HG02798 (cell line): ENCODE measurements at regions not wholly inside any gene's neighbourhood (a gene's known extent, or its start where the extent isn't known, plus 50 kb on each side); places are given as distances from the start of the nearest gene placed in this dataset.
"Not testable (repeated sequence)": the region's sequence is repeated elsewhere in the genome, so short reads cannot be mapped to it uniquely, and the experiment has no call there.

Source experiments
- ATAC-seq: cut with Tn5 transposase; IDR thresholded peaks from one replicate; pipeline ENCODE4 v1.9.1; 2021; ENCODE audit warnings: mild to moderate bottlenecking; ENCODE audit not compliant: unreplicated experiment, poor library complexity

DNA sequence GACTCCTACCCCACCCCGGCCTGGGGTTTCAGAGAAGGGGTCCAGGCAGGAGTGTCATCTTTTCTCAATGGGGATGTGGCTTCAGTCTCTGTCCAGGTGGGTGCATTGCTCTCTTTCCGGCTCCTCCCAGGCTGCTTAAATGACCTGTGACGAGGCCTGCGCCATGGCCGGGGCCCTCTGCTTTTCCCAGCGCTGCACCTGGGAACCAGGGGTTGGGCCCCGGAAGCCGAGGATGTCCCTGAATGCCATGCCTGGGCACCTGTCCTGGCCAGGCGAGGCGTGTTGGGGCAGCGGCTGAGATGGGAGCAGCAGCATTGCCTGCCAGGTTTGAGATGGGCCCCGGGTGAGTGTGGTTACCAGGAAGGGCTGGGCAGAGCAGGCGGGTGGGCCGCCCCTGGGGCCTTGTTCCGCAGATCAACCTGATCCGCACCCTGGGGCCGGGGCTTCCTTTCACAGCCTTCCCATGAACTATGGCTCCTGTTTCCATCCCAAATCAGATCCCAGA, 147.4 kb downstream of the SEC14L1 start:
- ATAC-seq: no peak

DNA sequence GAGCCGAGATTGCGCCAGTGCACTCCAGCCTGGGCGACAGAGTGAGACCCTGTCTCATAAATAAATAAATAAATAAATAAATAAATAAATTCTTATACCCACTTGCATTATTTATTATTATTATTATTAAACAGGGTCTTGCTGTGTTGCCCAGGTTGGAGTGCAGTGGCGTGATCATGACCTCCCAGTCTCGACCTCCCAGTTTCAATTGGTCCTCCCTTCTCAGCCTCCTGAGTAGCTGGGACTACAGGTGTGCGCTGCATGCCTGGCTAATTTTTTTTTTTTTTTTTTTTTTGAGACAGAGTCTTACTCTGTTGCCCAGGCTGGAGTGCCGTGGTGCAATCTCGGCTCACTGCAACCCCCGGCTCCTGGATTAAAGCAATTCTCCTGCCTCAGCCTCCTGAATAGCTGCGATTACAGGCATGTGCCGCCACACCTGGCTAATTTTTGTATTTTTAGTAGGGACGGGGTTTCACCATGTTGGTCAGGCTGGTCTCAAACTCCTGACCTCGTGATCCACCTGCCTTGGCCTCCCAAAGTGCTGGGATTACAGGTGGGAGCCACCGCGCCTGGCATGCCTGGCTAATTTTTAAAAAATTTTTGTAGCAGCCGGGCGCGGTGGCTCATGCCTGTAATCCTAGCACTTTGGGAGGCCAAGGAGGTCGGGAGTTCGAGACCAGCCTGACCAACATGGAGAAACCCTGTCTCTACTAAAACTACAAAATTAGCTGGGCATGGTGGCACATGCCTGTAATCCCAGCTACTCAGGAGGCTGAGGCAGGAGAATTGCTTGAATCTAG, 150.2 kb downstream of the SEC14L1 start:
- ATAC-seq: not testable (repeated sequence)

DNA sequence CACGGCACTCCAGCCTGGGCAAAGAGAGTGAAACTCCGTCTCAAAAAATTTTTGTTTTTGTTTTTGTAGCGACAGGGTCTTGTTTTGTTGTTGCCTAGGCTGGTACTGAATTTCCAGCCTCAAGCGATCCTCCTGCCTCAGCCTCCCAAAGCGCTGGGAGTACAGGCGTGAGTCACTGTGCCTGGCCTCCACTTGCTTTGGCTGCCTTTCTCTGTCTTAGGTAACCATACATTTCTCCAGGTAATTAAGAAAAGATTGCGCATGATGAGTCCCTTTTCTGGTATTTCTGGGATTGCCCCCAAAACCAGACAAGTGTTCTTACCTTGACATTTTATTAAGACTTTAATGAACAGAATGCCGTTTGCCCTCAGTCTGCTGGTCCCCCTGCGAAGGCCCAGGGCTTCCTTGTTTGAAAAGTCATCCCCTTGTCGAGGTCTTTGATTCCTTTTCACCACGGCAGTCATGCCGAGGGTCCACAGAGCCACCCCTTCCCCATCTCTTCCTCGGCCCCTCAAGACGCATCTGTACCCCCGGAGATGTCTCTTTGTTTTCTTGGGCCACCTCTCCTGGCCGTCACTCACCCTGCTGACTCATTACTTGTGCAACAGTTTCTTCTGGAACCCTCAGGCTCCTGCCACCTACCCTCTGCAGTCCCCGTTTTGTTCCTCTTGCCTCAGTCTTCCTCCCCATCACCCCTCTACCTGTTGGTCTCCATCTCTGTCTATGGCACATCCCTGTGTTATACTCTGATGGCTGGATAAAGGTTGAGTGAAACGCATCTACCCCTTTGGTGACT, 151.0 kb downstream of the SEC14L1 start:
- ATAC-seq: no peak

DNA sequence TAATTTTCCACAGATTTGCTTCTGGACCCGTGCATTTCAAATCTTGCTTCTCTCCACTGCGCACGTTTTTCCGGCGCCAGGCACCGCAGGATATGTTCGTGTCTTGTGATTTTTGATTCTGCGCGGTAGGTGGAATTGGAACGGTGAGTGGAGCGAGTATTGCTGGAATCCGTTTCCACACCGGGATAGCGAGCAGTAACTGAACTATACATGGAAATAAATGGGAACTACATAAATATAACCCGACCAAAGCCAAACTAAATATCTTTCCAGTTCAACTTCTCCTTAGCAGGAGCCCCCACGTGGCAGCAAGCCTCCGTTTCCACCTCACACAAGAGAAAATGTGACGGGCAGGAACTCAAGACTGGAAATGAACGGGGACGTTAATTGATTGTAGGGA, 154.0 kb downstream of the SEC14L1 start:
- ATAC-seq: no peak

DNA sequence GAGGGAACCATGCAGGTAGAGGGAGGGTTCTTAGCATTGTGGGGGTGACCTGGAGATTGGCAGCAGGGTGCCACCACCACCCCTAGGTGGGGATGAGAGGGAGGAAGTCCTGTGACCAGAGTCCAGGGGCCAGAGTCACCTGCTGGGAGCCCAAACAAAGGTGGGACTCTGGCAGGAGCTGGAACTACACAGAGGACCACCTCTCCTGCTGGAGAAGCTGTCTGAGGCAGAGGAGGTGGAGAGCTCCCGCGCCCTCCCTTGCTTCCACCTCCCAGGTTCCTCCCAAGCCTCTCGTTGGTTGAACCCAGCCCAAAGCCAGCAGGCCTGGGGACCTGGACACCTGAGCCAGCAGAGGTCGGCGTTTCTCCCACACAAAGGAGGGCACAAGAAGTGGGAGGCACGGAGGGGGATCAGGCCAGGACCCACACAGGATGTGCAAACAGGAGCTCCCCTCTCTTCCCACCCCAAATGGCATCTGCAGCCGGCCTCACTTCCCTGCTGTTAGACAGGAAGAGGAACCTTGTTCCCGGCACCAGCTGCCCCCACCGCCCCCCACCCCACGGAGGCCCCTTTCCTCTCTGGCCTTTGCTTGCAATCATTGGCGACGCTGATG, 154.6 kb downstream of the SEC14L1 start:
- ATAC-seq: no peak

DNA sequence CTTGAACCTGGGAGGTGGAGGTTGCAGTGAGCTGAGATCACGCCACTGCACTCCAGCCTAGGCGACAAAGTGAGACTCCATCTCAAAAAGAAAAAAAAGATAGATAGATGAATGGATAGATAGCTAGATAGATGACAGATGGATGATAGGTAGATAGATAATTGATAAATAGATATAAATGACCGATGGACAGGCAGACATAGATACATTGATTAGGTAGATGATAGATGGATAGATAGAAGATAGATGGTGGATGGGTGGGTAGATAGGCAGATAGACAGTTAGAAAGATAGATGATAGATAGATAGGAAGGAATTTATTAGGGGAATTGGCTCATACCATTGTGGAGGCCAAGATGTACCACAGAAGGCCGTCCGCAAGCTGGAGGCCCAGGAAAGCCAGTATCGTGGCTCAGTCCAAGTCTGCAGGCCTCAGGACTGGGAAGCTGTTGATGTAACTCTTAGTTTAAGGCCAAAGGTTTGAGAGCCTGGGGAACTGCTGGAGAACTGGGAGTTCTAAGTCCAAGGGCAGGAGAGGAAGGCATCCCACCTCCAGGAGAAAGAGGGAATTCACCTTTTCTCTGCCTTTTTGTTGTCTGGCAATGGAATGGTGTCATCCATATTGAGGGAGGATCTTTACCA, 156.1 kb downstream of the SEC14L1 start:
- ATAC-seq: no peak

DNA sequence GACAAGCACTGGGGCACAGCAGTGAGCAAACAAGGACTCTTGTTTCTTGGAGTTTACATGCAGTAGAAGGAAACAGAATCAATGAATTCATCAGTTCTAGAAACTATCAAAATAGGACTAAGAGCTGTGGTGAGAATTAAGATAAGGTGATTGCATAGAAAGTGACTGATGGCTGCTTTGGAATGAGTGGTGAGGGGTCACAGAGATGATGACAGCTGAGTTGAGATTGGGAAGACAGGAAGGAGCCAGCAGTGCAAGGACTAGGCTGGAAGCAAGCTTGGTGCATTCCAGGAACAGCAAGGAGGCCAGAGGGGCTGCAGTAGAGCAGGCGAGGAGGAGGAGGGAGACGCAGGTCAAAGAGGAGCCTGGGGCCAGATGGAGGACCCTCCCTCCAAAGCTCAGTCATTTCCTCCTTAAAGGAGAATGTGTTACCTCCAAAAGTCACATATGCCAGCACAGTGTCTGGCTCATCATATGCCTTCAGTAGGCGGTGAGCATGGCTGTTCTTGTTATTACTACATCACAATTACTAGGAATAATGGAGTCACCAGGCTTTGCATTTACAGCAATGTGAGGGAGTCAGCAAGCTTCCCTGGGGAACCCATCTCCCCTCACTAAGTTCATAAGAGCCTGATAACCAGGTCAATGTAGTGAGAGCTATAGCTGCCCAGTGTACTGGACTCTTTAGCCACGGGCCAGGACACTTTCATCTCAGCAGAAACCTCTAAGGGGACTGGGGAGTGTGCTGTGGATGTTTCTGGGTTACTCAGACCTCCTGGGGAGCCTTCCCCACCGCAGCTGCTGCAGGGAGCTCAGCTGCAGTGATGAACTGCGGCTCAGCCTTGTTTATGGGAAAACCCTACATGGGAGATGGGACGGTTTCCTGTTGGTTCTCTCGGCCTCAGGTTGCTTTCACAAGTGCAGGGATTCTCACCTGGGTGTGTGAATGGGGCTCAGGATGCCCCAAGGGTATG, 157.2 kb downstream of the SEC14L1 start:
- ATAC-seq: no peak

DNA sequence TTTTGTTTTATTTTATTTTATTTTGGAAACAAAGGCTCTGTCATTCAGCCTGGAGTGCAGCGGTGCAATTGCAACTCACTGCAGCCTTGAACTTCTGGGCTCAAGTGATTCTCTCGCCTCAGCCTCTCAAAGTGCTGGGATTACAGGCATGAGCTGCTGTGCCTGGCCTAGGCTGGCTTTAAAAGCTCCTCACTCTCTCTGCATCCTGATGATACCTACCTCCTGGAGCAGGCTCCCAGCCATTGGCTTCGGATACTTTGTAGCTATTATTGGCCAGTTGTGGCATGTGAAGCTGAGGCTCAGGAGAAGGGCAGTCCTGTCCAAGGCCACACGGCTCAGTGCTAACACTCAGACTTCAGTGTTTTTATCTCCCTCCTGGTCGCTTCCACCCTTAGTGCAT, 158.0 kb downstream of the SEC14L1 start:
- ATAC-seq: no peak

DNA sequence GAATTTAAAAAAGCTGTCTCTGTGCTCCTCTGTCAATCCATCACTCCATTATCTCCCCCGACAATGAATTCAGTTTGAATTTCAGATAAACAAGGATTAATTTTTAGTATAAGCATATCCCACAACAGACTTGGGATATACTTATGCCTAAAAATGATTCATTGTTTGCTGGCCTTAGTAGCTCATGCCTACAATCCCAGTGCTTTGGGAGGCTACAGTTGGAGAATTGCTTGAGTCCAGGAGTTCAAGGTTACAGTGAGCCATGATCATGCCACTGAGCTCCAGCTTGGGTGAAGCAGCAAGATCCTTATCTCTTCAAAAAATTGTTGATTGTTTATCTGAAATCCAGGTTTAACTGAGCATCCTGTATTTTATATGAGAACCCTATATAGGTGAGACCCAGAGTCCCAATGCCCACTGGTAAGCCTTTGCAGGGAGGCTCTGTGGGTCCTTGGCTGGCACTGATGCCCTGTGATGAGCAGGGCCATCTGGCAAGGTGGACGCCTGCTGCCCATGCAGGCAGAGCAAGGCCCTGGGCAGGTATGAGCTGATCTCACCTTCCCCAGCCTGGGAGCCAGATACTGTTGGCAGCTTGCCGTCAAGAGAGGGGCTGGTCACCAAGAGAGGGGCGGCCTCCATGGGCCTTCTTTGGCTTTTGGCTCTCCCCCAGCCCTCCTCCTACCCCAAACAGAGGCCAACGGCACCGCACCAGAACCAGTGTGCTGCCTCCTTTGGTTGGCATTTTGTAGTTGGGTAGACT, 158.7 kb downstream of the SEC14L1 start:
- ATAC-seq: no peak

DNA sequence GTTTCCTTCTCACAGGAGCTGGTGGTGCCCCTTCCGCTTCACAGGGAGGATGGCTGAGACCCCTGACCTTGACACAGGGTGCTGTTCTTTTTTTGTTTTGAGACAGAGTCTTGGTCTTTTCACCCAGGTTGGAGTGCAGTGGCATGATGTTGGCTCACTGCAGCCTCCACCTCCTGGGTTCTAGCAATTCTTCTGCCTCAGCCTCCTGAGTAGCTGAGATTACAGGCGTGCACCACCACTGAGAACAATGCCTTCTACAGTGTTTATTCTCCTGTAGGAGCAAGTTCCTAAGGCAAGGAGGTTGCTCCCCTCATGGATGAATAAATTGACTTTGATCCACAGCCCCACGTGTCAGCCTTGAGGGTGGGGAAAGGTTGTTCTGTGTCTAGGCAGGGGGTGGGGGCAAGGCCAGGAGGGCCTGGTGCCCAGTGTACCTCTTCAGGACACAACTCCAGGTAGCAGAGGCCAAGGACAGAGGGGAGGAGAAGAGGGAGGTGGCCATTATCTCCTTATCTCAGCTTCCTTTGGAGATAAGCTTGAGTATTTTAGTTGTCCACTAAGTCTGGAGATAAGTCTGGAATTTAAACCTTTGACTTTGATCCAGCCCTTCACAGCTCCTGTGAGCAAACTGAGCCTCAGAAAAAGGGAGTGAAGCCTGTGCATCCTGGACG, 159.4 kb downstream of the SEC14L1 start:
- ATAC-seq: no peak

DNA sequence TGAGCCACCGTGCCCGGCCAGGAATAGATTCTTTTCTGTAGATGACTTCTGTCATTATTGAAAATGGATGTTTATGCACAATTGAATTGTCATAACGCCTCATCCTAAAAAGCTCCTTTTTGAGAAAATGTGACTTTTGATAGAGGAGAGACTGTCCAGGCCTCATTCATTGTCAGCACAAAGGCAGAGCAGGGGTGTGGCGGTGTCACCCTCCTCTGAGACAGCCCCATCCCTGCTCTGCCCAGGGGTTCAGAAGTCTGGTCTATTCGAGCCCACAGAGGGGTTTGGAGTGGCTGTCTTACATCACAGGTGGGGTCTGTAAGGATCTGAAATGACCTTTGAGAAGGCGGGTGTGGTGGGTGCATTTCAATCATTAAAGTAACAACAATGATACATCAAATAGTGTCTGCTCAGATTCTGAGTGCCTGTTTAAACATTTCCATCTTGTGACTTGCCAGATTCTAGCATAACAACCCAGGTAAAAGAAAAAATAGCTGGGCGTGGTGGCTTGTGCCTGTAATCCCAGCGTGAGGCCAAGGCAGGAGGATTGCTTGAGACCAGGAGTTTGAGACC, 161.0 kb downstream of the SEC14L1 start:
- no peak for ATAC-seq

DNA sequence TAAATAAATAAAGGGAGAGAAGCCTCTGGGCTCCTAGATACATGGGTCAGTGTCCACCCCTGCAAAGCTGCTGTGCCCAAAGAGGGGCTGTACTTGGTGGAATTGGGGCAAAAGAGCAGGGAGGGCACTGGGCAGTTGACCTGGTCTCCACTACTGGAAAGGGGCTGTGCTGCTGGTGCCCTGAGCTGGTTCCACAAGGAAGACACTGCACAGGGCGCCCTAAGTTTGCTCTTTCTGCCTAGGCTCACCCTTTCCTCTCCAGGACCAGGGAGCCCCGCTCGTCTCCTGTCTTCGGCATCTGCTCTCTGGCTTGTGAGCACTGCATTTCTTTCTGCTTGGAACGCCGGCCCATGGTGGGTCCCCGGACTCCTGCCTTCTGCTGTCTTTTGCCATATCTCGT, 161.9 kb downstream of the SEC14L1 start:
- ATAC-seq: no peak

DNA sequence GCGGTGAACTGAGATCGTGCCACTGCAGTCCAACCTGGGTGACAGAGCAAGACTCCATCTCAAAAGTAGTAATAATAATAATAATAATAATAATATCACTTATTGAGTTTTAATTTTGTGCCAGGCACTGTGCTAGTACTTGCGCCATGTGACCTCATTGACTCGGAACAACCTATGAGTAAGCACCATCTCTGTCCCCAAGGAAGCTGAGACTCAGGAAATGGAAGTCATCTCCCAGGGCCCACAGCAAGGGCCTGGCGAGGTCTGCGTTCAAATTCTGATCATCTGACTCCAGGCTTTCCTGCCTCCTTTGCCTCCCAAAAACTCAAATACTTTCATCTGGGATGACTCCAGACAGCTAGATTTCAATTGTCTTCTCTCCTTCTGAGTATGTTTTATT, 162.9 kb downstream of the SEC14L1 start:
- ATAC-seq: no peak

DNA sequence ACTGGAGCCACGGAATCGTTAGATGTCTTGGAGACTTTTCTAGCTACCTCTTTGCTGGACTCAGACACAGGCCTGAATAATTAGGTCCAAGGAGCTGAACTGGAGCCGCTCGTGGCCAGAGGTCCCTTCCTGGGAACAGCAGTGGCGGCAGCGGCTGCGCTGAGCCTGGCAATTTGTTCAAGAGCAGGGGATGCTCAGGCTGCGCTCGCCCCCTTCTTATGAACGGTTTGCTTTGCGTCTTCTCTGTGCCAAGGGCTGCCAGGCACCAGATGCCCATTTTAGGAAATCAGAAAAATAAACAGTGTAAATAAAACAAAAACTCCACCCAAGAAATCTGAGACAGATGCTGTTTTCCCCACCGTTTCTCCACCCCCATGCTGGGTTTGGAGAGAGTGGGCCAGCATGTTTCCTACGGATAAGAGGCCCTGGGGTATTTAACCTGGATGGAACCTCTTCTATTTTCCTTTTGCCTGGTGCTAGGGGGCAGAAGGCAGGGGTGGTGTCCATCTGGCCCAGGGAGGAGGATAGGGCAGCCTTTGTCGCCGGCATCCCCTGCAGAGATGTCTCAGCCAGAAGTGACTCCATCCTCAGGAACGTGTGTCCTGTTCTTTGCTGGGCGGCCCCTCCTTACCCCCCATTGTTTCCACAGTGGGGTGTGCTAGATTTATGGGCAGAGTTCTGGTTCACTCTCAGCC, 163.4 kb downstream of the SEC14L1 start:
- ATAC-seq: no peak

DNA sequence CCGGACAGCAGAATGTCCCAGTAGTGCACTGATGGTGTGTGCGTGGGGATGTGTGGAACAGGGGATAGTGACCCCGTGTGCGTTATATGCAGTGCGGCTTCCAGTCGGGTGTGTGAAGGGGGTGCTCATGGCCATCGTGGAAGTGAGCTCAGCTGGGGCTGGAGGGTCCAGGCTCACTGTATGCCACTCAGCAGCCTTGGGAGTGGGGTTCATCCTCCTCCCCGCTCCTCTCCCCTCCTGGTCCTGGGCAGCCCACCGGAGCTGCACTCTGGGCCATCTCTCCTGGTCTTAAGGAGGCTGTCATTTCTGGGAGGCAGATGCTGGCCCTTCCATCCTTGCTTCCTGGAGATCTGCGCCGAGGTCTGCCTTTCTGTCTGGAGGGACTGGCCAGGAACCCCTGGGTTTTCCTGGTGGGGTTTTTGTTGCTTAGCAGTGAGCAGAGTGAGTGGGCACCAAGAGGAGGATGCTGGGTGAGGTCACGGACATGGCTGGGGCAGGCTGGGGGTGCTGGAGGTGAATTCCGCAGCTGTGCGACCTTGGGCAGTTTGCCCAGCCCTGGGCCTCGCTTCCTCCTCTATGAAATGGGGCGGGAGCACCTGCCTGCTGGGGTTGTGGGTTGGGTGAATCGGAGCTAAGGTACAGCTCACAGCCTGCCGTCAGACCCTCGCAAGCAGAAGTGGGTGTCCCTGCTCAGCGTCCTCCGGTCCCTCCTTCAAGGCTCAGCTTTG, 164.1 kb downstream of the SEC14L1 start:
- ATAC-seq: no peak

DNA sequence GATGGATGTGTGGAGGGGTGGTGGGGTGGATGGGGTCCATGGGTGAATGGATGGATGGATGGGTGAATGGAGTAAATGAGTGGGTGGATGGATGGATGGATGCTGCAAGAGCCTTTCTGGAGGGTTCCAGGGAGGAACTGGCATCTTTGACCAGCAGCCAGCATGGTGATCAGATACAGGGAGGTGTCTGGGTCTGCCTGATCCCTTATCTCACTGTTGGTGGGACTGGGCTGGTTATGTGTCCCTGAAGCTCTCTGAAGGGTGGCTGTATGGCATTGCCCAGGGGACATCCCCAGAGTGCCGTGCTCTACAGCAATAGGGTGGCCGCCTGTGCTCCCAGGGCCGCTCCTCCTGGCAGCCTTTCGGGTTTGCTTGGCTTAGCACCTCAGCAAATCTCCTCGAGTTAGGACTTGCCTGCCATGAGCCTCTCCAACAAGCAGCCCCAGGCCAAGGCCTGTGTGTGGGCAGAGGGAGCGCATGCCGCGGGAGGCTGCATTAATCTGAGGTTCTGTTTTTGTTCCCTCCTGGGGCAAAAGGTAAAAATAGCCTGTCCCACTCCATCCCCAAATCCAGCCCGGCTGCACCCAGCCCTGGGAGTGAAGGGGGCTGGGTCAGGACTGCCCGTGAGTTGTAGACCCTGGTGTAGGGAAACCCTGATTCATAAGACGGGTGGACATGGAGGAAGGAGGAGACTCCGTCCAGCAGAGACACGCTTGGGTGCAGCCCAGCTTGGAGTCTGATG, 165.4 kb downstream of the SEC14L1 start:
- ATAC-seq: no peak
